GM21390 (cell line): ENCODE measurements at regions not wholly inside any gene's neighbourhood (a gene's known extent, or its start where the extent isn't known, plus 50 kb on each side); places are given as distances from the start of the nearest gene placed in this dataset.
A peak's percentile ranks its signal among the peaks of the same experiment; 100 is the strongest.

Experiments used
- ATAC-seq: cut with Tn5 transposase; IDR thresholded peaks from one replicate; pipeline ENCODE4 v1.9.1; 2021; ENCODE audit not compliant: unreplicated experiment

DNA sequence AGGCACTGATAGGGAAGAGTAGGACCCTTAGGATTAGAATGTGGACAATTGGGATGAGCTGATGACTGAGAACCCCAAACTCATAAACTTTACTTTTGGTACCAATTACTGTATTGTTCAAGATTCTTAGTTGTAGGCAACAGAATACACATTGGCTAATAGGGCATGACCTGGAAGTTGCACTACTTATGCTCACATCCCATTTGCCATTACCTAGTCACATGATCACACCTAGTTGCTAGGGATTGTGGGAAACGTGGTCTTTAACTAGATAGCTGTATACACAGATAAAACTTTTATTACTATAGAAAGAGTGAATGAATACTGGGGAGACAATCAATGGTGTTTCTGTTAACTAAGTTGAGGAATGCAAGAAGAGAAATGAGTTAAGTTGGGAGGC lies 113.4 kb upstream of the AKIRIN2 start:
- ATAC-seq: no peak

DNA sequence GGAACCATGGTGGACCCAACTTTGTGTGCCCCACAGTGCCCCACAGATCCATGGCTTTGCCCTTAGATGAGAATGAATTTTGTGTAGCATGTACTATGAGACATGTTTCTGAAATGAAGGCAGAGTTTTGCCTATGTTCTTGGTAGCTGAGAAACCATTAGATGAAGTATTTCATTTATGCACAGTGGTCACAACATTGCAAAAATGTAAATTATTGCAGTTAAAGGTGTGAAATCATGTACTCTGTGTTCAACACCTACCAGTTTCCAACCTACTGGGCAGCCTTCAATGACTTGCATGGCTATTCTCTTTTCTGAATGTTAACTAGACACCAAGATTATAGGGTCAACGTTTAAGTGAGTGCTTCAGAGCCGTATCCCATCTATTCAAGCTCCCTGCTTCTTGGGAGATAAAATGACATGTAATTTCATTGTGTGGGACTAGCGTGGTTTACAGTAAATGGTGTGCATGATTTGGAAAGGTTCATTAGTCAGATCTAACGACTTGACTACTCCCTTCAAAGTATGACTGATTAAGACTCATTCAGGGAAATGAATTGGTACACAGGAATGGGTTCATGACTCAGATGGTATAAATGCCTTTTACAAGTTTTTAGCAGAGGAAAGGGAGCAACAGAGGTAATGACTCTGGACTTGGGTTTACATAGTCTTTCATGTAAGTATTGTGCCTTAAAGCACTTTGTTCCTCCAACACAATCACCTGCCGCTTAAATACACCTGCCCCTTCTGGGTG lies 106.1 kb upstream of the AKIRIN2 start:
- peak; percentile 40 for ATAC-seq

DNA sequence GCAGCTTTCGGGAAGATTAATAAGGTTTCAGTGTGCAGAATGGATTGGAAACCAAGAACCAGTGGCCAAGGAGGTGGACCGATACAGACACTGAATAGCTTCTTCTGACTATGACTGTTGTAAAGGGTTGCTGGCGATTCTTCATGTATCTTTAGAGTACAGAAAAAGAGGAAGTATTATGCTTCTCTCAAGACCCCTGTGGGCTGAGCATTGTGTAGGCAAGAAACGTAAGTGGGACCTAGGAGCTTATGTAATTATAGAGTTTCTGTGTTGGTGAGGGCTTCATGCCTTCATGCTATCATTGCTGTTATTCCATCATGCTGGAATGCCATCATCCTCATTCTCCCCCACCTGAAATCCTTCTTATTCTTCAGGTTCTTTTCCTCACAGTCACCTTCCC lies 105.4 kb upstream of the AKIRIN2 start:
- peak; percentile 91 for ATAC-seq

DNA sequence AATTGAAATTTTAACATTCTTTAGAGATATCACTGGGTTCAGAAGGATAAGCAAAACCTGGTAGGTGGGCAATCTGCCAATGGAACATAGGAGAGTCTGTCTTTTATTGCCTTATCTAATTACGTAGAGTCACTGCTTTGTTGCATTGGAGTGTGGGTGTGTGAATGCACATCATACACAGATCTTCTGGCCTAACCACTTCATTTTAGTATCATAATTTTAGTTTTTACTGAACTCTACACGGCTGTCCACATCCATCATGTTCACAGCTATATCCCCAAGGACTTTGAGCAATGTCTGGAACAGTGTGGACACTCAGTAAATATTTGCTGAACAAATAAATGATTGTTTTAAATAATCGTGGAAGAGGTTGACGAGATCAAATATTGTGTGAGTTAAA lies 104.6 kb upstream of the AKIRIN2 start:
- no peak for ATAC-seq

DNA sequence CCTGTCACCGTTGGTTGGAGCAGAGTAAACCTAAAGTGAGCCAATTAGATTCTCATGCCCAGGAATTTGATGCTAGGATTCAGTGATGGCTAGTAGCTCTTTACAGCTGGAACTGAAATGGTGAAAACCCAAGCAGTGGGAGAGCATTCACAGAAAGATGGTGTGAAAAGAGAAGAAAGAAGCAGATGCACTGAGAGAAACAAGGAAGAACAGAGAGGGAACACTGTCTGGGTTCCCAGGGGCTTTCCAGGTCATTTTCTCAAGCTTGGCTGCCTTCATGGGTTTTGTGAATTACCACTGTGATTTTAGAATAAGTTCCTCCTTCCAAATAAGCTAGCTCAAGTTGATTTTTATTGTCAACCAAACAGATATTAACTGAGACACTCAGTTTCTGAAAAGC lies 104.1 kb upstream of the AKIRIN2 start:
- no peak for ATAC-seq

DNA sequence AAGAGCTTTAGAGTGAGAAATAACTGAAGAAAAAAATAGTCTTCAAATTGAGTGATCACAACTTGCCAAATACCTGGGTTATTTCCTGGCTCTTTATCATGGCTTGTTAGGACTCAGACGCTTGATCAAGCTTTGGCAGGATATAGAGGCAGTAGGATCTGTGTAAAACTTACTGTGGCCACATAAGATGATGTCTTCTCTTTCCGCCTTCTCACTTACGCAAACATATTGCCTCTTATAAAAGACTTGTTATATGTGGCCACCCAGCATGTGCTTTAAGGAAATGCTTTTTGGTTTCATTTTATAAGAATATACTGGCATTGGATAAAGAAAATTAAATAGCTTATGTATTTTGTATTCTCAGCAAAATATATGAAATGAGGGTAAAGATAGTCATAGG lies 101.8 kb upstream of the AKIRIN2 start:
- ATAC-seq: no peak

DNA sequence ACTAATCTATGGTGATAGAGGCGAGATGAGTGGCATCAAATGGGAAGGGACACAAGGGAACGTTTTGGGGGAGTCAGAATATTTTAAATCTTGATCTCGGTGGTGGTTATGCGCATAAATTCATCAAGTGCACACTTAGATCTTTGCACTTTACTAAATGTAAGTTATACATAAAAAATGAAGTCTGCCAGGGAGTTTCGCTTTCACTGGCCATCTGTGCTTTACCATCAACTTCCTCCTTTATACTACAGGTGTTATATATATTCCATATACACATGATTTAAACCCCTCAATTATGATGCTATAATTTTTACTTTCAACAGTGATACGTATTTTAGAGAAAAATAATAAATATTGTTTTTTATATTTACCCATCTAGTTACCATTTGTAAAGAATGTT lies 97.6 kb upstream of the AKIRIN2 start:
- no peak for ATAC-seq

DNA sequence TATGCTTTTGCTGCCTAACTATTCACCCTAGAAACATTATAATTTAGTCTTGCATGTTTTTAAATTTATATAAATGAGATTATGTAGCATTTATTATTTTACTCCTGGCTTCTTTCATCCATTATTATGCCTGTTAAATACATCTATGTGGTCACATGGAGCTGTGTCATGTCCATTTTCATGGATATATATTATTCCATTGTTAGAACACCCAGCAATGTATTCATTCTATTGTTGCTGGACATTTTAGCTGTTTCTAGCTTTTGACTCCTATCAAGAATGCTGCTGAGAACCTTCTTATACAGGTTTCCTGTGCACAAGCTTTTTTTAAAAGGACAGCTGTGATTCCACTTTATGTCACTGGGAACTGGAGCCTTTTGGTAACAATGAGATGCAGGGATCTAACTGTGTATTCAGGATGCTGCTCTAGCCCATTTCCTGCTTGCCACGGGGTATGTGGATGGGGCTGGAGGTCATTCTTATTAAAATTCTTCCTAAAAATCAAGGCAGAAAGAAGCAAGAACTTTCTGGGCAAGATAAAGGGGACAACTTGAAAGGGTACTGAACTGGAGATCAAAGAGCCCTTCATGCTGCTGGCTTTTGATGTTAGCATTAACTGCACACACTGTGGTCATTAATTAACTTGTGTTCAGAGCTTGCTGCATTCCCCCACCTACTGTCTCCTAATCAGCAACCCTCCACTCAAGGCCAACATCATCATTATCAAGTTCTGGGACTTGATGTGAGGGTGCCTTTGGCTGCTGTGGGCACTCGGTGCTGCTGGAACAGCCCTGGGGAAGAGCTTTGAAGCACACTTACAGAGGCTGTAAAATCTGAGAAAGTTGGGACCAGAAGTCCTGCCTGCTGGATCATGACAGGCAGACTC lies 96.6 kb upstream of the AKIRIN2 start:
- ATAC-seq: no peak

DNA sequence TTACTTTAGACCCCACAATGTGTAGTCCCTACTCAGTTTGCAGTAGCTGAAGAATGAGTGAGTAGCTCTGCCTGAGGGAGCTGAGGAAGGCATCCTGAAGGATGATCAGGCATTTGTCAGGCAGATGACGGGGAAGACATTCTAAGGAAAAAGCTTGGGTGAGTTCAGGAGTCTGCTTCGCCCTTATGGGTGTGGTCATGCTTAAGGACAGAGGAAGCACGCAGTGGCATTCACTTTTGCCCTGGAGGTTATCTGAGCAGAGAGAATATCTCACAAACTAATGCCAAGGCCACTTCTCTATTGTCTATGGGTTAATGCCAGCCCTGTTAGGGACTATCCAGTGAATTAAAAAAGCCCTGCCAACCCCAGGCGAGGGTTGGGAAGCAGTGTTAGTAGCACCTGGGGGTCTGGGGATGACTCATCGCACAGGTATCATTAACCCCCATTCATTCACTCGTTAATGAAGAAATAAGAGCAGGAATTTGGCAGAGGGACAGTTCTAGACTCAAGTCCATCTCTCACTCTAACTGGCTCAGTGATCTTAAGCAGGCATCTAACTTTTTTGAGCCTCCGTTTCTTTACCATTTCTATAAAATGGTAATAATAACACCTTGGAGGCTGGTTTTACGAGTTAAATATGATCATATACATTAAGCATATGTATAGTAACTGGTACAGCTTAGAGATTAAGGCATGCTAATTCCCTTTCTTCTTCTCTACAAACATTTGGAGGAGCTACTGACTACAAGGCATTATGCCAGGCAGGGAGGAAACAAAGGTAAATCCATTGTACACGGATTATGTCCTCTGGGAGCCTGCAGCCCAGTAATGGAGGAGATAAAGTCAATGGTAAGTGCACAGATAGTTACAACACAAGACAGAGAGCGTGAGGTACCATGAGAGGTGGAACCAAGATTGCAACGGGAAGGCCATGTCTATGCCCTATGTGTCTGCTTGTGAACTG lies 93.2 kb upstream of the AKIRIN2 start:
- no peak for ATAC-seq

DNA sequence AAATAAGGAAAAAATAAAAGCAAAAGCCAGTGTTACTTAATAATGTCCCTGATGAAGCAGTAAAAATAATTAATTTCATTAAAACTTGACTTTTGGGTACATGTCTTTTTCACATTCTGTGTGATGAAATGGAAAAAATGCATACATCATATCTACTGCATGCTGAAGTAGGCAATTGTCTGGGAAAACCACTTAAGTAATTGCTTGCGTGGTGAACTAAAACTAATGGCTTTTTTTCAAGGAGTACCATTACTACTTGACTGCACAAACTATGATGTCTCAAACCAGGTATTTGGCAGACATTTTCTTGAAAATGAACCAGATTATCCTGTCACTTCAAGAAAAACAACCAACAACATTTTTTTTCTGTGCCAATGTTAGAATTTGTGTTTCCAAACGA lies 91.3 kb upstream of the AKIRIN2 start:
- ATAC-seq: no peak

DNA sequence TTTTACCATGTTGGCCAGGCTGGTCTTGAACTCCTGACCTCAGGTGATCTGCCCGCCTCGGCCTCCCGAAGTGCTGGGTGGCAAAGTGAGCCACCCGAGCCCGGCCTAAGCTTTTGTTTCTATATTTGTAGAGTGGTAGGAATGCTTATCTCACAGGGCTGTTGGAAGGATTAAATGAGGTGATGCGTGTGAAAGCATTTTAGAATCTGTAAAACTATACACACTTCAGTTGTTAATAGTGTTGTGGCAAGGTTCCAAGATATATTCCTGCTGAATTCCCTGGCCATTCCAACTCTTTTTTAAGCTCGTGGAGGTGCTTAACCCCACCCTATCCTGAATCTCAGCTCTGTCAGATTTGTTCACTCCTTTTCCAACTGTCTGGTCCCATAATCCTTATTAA lies 89.9 kb upstream of the AKIRIN2 start:
- no peak for ATAC-seq

DNA sequence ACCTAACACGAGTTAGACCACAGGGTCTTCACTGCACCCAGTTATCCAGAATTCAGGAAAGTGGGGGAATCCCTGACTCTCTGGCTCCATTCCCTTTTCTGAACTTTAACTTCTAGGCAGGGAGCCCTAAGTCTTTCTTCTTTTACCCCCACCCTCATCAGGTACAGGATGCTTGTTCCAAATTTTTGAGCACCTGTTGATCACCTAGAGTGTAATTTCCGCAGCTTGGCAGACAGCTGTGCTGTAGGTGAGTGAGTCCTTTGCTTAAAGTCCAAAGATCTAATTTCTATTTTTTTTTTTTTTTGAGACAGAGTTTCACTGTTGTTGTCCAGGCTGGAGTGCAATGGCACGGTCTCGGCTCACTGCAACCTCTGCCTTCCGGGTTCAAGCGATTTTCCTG lies 89.5 kb upstream of the AKIRIN2 start:
- ATAC-seq: no peak

DNA sequence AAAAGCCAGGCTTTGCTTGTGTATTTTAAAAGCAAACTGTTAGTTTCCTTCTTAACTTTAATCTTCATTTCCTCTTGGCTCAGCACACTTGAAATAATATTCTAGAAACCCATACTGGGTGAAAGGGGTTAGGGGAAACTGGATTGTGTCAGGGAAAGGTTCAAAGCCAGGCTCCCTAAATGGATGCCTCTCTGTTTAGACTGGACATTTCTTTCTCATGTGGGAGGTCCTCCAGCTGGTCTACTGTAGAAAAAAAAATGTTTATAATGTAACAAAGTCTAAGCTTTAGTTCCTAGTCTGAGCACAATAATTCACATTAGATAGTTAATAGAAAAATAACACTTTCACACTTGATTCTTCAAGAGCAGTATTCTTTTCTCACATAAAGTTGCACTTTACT lies 89.0 kb upstream of the AKIRIN2 start:
- ATAC-seq: no peak

DNA sequence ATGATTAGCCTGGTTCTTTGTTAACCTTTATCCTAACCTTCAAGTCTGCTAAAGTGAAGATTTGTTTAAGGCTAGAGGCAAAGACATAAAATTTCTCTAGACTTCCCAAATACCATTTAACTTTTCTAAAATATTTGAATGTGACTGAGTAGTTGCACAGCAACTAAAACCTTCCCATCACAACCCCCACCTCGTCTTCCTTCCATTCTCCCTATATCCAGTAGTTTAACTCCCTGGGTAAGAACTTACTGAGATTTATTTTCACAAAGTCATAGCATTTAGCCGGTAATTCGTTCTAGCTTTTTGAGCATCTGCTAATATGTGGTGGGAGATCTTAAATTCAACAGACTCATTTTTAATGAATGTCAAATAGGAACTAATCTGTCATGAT lies 87.9 kb upstream of the AKIRIN2 start:
- no peak for ATAC-seq

DNA sequence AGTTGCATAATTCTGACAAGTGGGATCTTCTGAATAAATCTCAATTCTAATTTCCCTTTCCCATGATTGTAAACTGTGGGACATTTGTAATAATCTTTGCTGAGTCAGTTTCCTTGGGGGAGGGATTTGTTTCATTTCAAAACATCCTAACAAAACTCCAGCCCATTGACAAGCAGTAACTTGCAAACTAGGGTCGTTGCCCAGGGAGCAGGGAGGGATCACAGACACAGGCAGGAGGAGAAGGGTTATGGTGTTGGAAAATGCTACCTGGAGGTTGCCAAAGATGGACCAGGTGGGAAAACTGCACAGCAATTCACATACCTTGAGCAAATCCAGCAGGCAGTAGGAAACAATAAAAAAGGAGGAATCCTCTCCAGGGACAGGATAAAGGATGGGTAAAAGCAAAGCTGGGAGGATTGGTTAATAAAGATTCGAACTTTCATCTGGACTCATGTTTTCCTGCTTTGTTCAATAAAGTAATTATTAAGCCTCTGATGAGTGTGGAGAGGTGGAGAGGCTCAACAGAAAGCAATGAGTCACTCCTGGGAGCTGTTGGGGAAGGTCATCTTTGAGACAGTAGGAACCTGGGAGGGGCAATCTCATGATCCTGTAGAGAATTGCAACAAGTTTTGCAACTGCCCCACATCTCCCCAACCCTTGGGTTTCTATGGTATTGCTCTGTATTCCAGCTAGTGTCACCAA lies 87.3 kb upstream of the AKIRIN2 start:
- no peak for ATAC-seq

DNA sequence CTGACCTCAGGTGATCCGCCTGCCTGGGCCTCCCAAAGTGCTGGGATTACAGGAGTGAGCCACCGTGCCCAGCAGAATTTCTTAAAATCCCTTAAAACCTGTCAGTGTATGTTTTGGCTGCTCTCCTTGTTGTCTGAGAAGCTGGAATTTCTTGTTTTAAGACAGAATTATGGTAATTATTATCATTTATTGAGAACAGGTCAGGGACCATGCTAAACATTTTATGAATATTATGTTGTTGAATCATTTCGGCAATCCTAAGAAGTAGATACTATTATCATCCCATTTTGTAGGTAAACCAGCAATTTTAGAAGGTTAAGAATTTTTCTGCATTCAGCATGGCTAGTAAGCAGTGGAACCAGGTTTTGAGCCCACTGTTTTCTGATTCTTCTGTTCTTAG lies 86.1 kb upstream of the AKIRIN2 start:
- ATAC-seq: no peak

DNA sequence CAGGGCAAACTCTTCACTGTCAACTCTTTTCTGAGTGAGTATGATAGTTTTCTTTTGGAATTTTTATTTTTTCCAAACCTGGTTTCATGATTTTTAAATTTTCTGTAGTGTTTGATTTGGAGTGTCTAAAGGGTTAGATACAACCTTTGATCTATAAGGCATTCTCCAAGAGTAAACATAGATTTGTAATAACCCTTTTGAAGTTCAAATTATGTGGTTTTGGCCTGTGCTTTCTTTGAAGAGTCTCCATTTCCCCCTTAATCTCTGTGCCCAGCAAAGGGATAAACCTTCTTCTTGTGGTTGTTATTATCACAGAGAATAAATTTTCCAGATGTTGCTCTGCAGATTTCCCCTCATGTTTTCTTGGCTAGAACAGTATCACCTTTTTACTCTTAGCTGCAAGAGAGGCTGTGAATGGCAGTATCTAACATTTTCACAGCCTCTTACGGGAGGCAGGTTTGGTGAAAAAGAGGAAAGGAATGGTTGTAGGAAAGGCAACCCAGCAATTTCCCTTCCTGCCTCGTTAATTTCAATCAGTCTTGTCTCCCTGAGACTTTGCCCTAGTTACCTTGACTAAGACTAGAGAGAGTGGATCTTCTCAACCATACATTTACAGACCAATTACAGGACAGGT lies 83.3 kb upstream of the AKIRIN2 start:
- no peak for ATAC-seq

DNA sequence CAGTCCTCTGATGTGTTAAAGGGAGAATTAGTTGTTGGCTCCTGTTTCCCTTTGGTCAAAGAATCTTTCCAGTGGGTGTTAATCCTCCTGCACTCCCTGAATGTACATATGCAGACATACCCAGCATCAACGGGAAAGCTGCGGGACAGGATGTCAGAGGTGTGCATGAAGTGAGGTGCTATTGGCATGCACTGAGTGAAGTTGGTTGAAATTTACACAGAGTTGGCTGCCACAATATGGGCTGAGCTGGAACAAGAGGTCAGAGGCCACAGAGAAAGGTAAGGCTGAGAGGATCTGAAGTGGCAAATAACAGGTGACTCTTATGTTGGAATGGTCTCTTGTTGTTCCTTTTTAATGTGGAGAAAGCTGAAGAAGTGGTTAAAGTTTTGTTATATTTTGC lies 82.7 kb upstream of the AKIRIN2 start:
- ATAC-seq: no peak

DNA sequence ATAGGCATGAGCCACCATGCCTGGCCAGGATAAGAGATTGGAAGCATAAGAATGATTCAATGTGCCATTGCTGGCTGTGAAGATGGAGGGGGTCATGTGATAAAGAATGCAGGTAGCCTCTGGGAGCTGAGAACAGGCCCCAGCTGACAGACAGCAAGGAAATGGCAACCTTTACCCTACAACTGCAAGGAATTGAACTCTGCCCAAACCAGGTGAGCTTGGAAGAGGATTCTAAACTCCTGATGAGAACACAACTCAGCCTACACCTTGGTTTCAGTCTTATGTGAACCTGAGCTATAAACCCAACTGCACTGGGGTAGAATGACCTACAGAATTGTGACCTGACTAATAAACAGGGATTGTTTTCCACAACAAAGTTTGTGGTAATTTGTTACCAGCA lies 82.0 kb upstream of the AKIRIN2 start:
- no peak for ATAC-seq

DNA sequence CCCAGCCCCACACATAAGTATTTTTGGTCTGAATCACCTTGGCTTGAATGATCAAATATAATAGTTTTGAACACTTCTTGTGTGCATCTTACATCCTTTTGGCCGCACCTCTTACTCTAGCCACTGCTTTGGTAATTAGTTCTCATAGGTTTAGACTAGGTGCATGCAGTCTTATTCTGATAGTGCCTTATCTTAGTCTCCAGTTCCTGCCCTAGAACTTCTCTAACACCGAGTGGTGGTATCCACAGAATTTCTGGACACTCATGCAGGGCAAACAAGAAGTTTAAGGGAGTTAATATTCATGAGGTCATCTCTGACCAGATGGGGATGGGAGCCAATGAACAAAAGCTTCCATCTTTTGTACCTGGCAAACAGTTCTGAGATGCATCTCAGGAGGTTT lies 77.5 kb upstream of the AKIRIN2 start:
- ATAC-seq: no peak
